8988T (cell line): ENCODE measurements at regions not wholly inside any gene's neighbourhood (a gene's known extent, or its start where the extent isn't known, plus 50 kb on each side); places are given as distances from the start of the nearest gene placed in this dataset.
"Not testable (repeated sequence)": the region's sequence is repeated elsewhere in the genome, so short reads cannot be mapped to it uniquely, and the experiment has no call there.

Experiments used
- DNase-seq: peaks from one replicate; pipeline ENCODE4 v3.0.0; 2011

DNA sequence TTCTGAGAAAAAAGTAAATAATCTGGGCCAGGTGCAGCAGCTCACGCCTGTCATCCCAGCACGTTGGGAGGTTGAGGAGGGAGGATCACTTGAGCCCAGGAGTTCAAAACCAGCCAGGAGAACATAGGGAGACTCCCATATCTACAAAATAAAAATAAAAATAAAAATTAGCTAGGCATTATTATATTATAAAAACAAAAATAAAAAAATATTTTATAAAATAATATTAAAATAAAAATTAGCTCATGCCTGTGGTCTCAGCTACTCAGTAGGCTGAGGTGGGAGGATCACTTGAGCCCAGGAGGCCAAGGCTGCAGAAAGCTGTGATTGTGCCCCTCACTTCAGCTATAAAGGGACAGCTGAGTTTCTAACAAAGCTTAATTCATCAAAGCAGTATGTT, 362.9 kb downstream of the SMOC2 start:
- DNase-seq: no peak

DNA sequence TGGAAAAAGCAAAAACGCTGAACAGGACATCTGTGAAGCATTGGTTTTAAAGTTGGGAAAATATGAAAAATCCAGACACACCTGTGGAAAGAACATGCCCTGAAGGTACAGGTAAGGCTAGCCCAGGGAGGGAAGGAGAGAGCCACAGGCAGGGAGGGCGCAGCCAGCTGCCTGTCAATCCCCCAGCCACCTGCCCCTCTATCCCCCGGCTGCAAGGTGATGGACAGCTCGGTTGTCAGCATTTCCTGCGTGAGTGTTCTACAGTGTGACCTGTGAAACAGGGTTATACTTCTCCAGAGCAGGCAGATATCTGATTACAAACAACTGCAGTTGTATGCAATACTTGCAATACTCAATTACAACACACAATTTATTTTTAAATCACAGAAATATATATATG, 358.1 kb downstream of the SMOC2 start:
- DNase-seq: no peak

GRCh38 chr6:168796106-168796505, 355.1 kb downstream of the SMOC2 start:
- DNase-seq: no peak

GRCh38 chr6:168795611-168796010, 354.6 kb downstream of the SMOC2 start:
- not testable (repeated sequence) for DNase-seq

DNA sequence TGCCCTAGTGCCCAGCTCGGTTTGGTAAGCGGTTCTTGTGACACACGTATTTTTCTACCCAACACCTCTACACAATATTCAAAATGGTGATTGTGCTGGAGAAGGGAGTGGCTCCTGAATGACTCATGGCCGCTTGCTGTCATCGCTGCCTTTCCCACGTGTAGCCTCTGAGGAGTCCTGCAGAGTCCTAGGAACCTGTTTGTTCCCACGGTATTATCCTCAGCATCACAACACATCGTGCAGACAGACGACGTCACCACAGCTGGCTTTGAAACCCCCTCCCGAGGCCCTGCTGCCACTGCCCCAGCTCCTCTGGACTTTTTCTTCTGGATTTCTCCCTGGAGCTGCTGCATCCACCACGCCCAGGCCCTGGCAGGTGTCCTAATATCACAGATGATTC, 353.5 kb downstream of the SMOC2 start:
- no peak for DNase-seq

DNA sequence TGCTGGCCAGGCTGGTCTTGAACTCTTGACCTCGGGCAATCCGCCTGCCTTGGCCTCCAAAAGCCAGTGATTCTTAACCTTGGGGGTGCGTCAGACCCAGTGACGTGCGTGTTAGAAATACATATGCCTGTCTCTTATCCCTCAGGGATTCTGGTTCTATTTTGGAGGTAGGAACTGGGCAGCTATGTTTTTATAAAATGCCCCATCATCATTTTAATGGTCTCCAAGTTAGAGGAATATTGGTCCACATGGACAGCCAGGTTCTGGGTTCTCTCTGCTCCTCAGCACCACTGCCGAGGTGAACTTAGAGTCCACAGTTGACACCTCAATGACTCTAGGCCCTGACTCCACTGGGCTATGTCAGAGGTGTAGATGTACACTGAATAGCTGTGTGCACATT, 352.7 kb downstream of the SMOC2 start:
- DNase-seq: no peak

GRCh38 chr6:168791917-168792316, 350.9 kb downstream of the SMOC2 start:
- no peak for DNase-seq

DNA sequence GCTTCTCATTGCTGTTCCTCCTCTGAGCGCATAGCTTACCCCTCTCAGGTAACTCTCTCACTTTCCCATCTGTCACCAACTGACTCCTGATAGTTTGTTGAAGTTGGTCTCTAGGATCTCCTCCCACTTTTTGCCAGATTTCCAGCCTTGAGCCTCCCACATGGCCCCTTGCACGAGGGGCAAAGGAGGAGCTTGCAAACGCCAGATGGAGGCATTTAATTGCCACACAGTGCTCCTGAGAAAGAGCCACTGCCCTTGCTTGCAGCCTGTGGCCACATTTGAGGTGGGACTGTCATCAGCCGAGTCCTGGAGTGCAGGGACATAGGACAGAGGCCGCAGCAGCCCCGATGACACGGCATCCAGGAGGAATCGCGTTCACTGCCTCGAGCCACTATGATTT, 348.7 kb downstream of the SMOC2 start:
- no peak for DNase-seq

- no peak for DNase-seq
Observed at GRCh38 chr6:168785720-168786511, 344.9 kb downstream of the SMOC2 start.

DNA sequence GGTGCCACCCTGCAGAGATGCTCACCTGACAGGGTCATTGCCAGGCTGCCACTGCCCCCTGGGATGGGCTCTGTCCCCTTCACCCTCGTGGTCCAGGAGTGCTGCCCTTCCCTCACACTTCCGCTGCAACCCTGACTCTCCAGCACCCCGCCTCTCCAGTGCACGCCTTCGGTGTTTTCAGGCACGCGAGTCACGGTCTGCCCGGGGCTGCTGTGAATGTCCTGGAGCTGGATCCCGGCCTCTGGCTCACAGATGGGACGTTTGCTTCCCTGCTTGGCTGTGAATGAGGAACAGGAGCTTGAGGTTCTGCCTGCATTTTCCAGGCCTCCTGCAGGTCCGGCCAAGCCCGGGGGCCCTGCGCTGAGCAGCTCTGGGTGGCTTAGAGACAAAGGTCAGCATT, 343.4 kb downstream of the SMOC2 start:
- DNase-seq: no peak

- no peak for DNase-seq
Observed at GRCh38 chr6:168783720-168784119, 342.7 kb downstream of the SMOC2 start.

- no peak for DNase-seq
Observed at GRCh38 chr6:168782187-168782751, 341.3 kb downstream of the SMOC2 start.

DNA sequence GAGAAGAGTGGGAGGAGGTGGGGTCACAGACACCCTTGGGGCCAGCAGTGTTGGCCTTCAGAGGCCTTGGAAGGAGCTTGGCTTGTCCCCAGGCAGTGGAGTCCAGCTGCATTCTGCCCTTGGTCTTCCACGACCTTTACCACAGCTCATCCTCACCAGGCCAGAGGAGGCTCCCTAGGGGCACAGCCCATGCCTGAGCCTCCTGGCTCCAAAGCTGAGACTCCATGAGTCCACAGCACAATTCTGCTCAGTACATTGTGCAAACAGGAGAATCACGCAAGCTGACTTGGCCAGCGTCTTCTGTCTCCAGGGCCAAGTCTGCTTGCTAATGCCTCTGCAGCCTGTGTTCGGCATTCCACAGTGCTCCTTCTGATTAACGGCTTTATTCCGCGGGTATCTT, 337.2 kb downstream of the SMOC2 start:
- no peak for DNase-seq

- DNase-seq: no peak
Observed at GRCh38 chr6:168774381-168774780, 333.4 kb downstream of the SMOC2 start.

DNA sequence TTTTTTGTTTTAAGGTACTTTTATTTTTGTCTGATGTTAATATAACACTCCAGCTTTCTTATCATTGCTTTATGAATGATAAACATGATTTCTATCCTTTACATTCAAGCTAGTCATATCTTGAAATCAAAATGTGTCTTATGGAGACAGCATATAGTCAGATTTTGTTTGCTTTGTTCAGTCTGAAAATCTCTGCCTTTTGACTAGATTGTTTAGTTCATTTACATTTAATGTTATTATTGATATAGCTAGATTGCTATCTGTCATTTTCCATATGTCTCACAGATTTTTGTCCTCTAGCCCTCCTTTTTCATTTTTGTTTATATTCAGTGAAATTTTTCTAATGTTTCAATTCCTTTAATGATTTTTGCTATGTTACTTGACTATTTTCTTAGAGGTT, 332.8 kb downstream of the SMOC2 start:
- DNase-seq: no peak

- DNase-seq: no peak
Observed at GRCh38 chr6:168765752-168766151, 324.8 kb downstream of the SMOC2 start.

DNA sequence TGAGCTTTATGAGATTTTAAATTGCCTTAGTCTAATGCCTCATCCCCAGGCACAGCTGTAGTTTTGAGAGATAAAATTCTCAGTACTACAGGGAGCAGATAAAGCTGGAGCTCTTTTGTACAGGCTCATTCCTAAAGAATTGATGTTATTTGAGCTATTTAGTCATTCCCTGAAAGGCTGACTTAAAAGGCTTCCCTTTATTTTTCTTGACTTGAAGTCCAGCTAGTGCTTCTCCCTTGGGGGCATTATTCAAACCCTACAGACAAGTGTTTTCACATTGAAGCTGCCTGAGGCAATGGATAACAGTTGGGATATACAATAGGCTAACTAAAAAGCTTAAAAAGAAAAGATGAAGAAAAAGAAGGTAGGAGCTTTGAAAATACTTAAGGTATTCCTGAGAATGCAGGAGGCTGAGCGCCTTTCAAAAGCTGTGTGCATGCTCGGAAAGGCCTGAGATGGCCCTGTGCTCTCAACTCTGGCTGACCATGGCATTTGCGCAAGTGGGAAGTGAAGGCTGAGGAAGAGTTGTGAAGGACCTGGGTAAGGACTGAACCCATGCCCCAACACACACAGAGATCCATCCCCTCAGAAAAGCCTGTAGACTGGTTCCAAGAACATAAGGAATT, 315.1 kb downstream of the SMOC2 start:
- no peak for DNase-seq

GRCh38 chr6:168746643-168747042, 305.7 kb downstream of the SMOC2 start:
- no peak for DNase-seq

DNA sequence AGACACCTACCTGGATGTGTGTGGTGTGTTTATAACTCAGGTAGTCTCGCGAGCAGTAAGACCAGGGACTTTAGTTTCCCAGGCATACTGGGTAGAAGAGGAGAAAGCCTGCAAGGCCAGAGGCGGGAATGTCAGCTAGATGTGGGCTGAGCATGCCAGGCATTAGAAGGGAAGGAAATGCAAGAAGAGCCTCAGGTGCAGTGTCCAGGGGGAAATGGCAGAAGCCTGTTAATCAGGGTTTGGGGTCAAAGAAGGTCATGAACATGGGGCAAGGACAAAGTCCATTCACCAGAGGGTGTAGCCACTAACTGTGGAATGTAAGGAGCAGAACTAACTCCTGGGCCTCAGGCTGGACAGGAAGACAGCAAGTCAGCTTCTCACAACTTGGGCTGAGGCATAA, 305.0 kb downstream of the SMOC2 start:
- DNase-seq: no peak

GRCh38 chr6:168744861-168745260, 303.9 kb downstream of the SMOC2 start:
- DNase-seq: no peak

DNA sequence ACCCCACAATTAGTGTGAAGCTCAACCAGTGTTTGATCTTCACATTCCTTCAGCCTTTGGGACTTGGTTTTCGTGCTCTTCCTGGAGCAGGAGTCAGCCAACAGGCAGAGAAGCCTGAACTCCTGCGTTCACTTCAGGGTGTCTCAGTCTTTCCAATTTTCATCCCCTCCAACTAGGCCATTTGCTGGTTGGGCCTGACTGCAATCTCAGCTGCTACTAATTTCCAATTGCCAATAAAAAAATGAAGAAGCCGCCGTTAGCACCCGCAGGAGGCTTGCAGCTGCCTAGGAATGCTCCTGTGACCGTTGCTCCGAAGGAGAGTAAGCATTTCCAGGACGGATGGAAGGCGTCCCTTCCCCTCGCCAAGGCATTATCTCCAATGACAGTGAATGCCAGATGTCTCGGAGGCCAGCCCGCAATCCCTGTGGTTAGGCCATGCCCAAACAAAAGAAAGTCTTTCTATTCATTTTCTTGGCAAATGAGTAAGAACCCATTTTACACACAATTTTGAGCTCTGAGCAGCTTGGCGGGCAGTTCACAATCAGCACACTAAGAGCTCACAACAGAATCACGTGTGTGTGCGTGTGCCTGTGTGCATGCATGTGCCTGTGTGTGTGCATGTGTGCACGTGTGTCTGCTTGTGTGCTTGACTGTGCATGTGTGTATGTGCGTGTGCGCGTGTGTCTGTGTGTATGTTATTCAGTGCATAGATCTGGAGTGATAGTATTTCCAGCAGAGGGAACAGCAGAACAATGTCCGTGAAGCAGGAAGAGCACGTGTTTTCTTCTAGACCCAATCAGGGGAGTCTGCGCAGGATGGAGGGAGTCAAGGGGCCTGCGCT, 301.2 kb downstream of the SMOC2 start:
- no peak for DNase-seq

GRCh38 chr6:168741305-168741704, 300.3 kb downstream of the SMOC2 start:
- no peak for DNase-seq

DNA sequence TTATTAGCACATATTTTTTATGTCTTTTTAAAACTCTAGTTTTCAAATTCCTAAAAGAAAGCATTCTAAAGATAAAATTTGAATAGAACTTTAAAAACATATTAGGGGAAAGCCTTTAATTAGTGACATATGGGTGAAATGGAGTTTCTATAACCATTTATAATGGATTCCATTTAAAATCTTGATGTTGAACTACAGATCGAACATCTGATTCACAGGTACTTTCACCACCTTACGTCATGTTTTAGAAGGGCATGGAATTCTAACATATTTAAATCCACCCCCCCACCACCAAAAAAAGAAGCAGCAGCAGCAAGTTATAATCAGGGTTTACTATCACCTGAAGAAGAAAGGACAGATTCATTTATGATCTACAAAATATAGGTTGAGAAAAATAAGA, 298.4 kb downstream of the SMOC2 start:
- DNase-seq: no peak

DNA sequence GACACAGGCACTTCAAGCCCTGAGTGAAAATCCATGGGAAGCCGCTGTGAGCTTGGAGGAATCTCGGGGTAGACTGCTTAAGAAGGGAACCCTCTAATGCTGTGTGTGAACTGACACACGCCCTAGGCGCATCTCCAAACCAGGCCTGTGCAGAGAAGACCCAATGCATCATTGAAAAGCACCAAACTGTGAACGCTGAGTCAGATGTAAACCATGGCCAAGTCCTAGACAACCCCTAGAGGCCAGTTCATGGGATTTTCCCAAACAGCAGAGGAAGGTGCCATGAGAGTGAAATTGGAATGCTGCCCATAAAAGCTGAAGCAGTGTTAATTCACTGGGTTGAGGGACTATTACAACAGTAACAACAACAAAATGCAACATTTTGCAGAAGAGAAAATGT, 296.5 kb downstream of the SMOC2 start:
- DNase-seq: no peak
